Mesenchymal stem cell (in vitro differentiated cells and primary cell): ENCODE measurements at regions not wholly inside any gene's neighbourhood (a gene's known extent, or its start where the extent isn't known, plus 50 kb on each side); places are given as distances from the start of the nearest gene placed in this dataset.

Experiments used
- DNase-seq: peaks from one replicate; pipeline ENCODE4 v3.0.0-alpha.2; 2013
- H2AFZ ChIP-seq: one replicate; pipeline ENCODE4 v1.6.1; 2013; ENCODE audit warnings: low read depth, mild to moderate bottlenecking, control low read depth, inconsistent platforms, low read length, moderate library complexity
- H2AK5ac ChIP-seq: 2 replicates; pipeline ENCODE4 v1.6.1; 2013; ENCODE audit warnings: low read length, moderate library complexity, mild to moderate bottlenecking, inconsistent platforms; ENCODE audit not compliant: severe bottlenecking
- H2BK120ac ChIP-seq: one replicate; pipeline ENCODE4 v1.6.1; 2013; ENCODE audit warnings: low read depth, mild to moderate bottlenecking, inconsistent platforms, low read length, moderate library complexity
- H2BK12ac ChIP-seq, 2 experiments: one replicate each; pipeline ENCODE4 v1.6.1; 2013; ENCODE audit warnings: inconsistent platforms in 2 of 2, low read length in 2 of 2, mild to moderate bottlenecking in 2 of 2, moderate library complexity in 2 of 2, control low read depth in 1 of 2
- H2BK15ac ChIP-seq: one replicate; pipeline ENCODE4 v1.6.1; 2013; ENCODE audit warnings: mild to moderate bottlenecking, low read depth, inconsistent platforms; ENCODE audit not compliant: poor library complexity, severe bottlenecking
- H2BK5ac ChIP-seq: 2 replicates; pipeline ENCODE4 v1.6.1; 2013; ENCODE audit warnings: low read depth, mild to moderate bottlenecking, low read length, control low read depth, inconsistent platforms; ENCODE audit not compliant: poor library complexity, severe bottlenecking
- H3K14ac ChIP-seq, 2 experiments: one replicate each; pipeline ENCODE4 v1.6.1; 2013; ENCODE audit warnings: inconsistent platforms in 2 of 2, low read length in 2 of 2, control low read depth in 1 of 2, mild to moderate bottlenecking in 1 of 2, moderate library complexity in 1 of 2
- H3K18ac ChIP-seq, 2 experiments: one replicate each; pipeline ENCODE4 v1.6.1; 2013; ENCODE audit warnings: inconsistent platforms in 2 of 2, low read length in 2 of 2, control low read depth in 1 of 2, low read depth in 1 of 2, mild to moderate bottlenecking in 1 of 2
- H3K23ac ChIP-seq, 2 experiments: one replicate each; pipeline ENCODE4 v1.6.1; 2013; ENCODE audit warnings: inconsistent platforms in 2 of 2, low read length in 2 of 2, mild to moderate bottlenecking in 2 of 2, moderate library complexity in 2 of 2, control low read depth in 1 of 2
- H3K27ac ChIP-seq: 2 replicates; pipeline ENCODE4 v1.5.1; 2013; ENCODE audit warnings: mild to moderate bottlenecking, moderate library complexity, low read length, control low read depth, inconsistent platforms; ENCODE audit not compliant: poor library complexity, severe bottlenecking
- H3K27me3 ChIP-seq, 2 experiments: 2 replicates each; pipeline versions ENCODE4 v1.6.1 to v1.7.0; 2013; ENCODE audit warnings: low read length in 2 of 2, mild to moderate bottlenecking in 2 of 2, moderate library complexity in 2 of 2, control low read depth in 1 of 2, inconsistent platforms in 1 of 2; ENCODE audit not compliant: control insufficient read depth in 1 of 2, insufficient read depth in 1 of 2
- H3K36me3 ChIP-seq, 2 experiments: 2 replicates each; pipeline versions ENCODE4 v1.6.1 to v1.7.0; 2013; ENCODE audit warnings: low read length in 2 of 2, control low read depth in 1 of 2, inconsistent platforms in 1 of 2, low read depth in 1 of 2, mild to moderate bottlenecking in 1 of 2; ENCODE audit not compliant: insufficient read depth in 2 of 2, control insufficient read depth in 1 of 2
- H3K4ac ChIP-seq, 2 experiments: one replicate each; pipeline ENCODE4 v1.6.1; 2013; ENCODE audit warnings: inconsistent platforms in 2 of 2, low read length in 2 of 2, mild to moderate bottlenecking in 2 of 2, moderate library complexity in 2 of 2, control low read depth in 1 of 2, low read depth in 1 of 2
- H3K4me1 ChIP-seq: 2 replicates; pipeline ENCODE4 v1.6.1; 2013; ENCODE audit warnings: low read depth, low read length, control low read depth; ENCODE audit not compliant: control insufficient read depth, insufficient read depth
- H3K4me2 ChIP-seq: 2 replicates; pipeline ENCODE4 v1.6.1; 2013; ENCODE audit warnings: low read length, mild to moderate bottlenecking, inconsistent platforms; ENCODE audit not compliant: poor library complexity, severe bottlenecking
- H3K4me3 ChIP-seq, 2 experiments: 2 replicates each; pipeline versions ENCODE4 v1.5.1 to v1.7.0; 2013; ENCODE audit warnings: low read length in 2 of 2, mild to moderate bottlenecking in 2 of 2, control low read depth in 1 of 2, low read depth in 1 of 2; ENCODE audit not compliant: insufficient read depth in 1 of 2
- H3K79me1 ChIP-seq: replicated peaks from 2 replicates; pipeline ENCODE4 v1.6.1; 2013; ENCODE audit warnings: mild to moderate bottlenecking, control low read depth, low read length, inconsistent platforms; ENCODE audit not compliant: poor library complexity, severe bottlenecking
- H3K9ac ChIP-seq: 2 replicates; pipeline ENCODE4 v1.7.0; 2013; ENCODE audit warnings: mild to moderate bottlenecking, low read length, moderate library complexity
- H3K9me3 ChIP-seq: 2 replicates; pipeline ENCODE4 v1.7.0; 2013; ENCODE audit warnings: mild to moderate bottlenecking, low read length; ENCODE audit not compliant: control insufficient read depth
- H4K8ac ChIP-seq: one replicate; pipeline ENCODE4 v1.6.1; 2013; ENCODE audit warnings: inconsistent platforms, mild to moderate bottlenecking, low read length, moderate library complexity
- H4K91ac ChIP-seq: one replicate; pipeline ENCODE4 v1.6.1; 2013; ENCODE audit warnings: mild to moderate bottlenecking, low read length, inconsistent platforms
- WGBS: methylation state at CpG from one replicate; pipeline ENCODE4 v1.1.7; 2013; ENCODE audit warnings: mixed read lengths; 5-methylcytosine and 5-hydroxymethylcytosine counted together

DNA sequence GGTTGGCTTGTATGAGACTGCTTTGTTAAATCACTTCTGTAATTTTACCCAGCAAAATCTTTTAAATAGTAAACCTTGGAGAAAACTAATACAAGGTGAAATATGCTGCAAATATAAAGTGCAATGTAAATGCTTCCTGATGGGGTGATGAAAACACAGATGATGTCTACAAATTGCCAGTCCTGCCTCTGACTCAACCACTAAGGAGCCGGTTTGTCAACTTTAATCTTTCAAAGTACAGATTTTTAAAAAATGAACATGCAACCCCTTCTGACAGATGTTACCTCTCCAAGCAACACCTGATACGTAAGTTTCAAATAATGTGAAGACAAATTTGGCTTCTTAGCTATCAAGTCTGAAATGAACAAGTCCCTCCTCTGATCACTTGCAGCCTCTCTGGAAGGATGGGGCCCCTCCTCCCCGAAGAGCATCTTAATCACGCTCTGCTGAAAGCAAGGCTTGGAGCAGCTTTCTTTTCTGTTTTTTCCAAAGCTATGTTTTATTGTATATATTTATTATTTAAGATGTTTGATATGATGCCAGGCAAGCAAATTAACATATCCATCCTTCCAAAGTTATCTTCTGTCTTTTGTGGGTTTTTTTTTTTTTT, 196.0 kb downstream of the MYLK4 start:
- 85% methylated on average over 2 of the region's 4 CpGs for WGBS
- no peak overlapping the region for H2BK5ac ChIP-seq
- H3K9me3 ChIP-seq: no peaks in the 10 kb centered on the region
- no peak overlapping the region for H2AFZ ChIP-seq
- no peak overlapping the region for H3K27ac ChIP-seq
- H4K91ac ChIP-seq: no peak overlapping the region
- H3K36me3 ChIP-seq: no peaks in the 10 kb centered on the region
- no peak overlapping the region for H2BK15ac ChIP-seq
- no peak overlapping the region for H2AK5ac ChIP-seq
- no peak overlapping the region for H4K8ac ChIP-seq
- DNase-seq: no peak
- H3K14ac ChIP-seq: no peak overlapping the region
- H3K27me3 ChIP-seq: peaks cover 0 to 8% of the 10 kb centered on the region in 2 experiments
- no peaks in the 10 kb centered on the region for H3K79me1 ChIP-seq
- peaks cover 18% of the 10 kb centered on the region for H3K4me1 ChIP-seq
- H3K4me3 ChIP-seq: no peak overlapping the region
- no peak overlapping the region for H3K18ac ChIP-seq
- H3K4me2 ChIP-seq: no peak overlapping the region
- H3K23ac ChIP-seq: no peak overlapping the region
- H2BK12ac ChIP-seq: no peak overlapping the region
- no peak overlapping the region for H3K4ac ChIP-seq
- no peak overlapping the region for H2BK120ac ChIP-seq
- H3K9ac ChIP-seq: no peak overlapping the region

GRCh38 chr6:2552526-2553154, 198.1 kb downstream of the MYLK4 start:
- no peak overlapping the region for H4K91ac ChIP-seq
- no peak overlapping the region for H4K8ac ChIP-seq
- no peak overlapping the region for H3K14ac ChIP-seq
- H3K36me3 ChIP-seq: no peaks in the 10 kb centered on the region
- 83% methylated on average over 8 of the region's 10 CpGs for WGBS
- no peak overlapping the region for H3K4me2 ChIP-seq
- H2BK5ac ChIP-seq: no peak overlapping the region
- H3K4me3 ChIP-seq: no peak overlapping the region
- H2BK15ac ChIP-seq: no peak overlapping the region
- H3K27ac ChIP-seq: no peak overlapping the region
- H3K79me1 ChIP-seq: no peaks in the 10 kb centered on the region
- no peak overlapping the region for H3K18ac ChIP-seq
- no peak overlapping the region for H3K4ac ChIP-seq
- H2BK12ac ChIP-seq: no peak overlapping the region
- DNase-seq: no peak
- no peak overlapping the region for H3K23ac ChIP-seq
- H2AK5ac ChIP-seq: no peak overlapping the region
- peaks cover 0 to 5% of the 10 kb centered on the region in 2 experiments for H3K27me3 ChIP-seq
- no peak overlapping the region for H2BK120ac ChIP-seq
- H3K9me3 ChIP-seq: peaks cover 13% of the 10 kb centered on the region
- no peak overlapping the region for H2AFZ ChIP-seq
- H3K9ac ChIP-seq: no peak overlapping the region
- peaks cover 2% of the 10 kb centered on the region for H3K4me1 ChIP-seq

DNA sequence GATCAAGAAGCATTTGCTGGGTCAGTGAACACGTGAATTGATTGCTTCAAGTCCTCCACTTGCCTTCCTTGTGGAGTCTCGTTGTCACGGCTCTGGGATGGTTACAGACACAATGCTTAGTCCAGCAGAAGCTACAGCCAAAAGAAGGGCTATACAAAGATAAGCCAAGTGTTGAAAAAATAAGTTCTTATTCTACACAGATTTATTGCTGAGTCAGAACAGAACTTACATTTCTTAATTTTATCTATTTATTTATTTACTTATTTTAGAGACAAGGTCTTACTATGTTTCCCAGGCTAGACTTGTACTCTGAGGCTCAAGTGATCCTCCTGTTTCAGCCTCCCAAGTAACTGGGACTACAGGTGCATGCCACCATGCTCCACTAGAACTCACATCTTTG, 199.0 kb downstream of the MYLK4 start:
- H3K23ac ChIP-seq: no peak overlapping the region
- H2BK15ac ChIP-seq: no peak overlapping the region
- no peak overlapping the region for H2AK5ac ChIP-seq
- 62% methylated on average over 3 of the region's 3 CpGs for WGBS
- no peak overlapping the region for H2BK120ac ChIP-seq
- no peak overlapping the region for H3K27ac ChIP-seq
- H3K4me3 ChIP-seq: no peak overlapping the region
- H4K8ac ChIP-seq: no peak overlapping the region
- H2AFZ ChIP-seq: no peak overlapping the region
- no peak overlapping the region for H3K14ac ChIP-seq
- no peak overlapping the region for H4K91ac ChIP-seq
- no peak overlapping the region for H2BK5ac ChIP-seq
- no peaks in the 10 kb centered on the region for H3K4me1 ChIP-seq
- peaks cover 14% of the 10 kb centered on the region for H3K9me3 ChIP-seq
- no peak overlapping the region for H2BK12ac ChIP-seq
- no peak overlapping the region for H3K4me2 ChIP-seq
- H3K27me3 ChIP-seq: no peaks in the 10 kb centered on the region
- H3K36me3 ChIP-seq: no peaks in the 10 kb centered on the region
- no peaks in the 10 kb centered on the region for H3K79me1 ChIP-seq
- H3K18ac ChIP-seq: no peak overlapping the region
- H3K4ac ChIP-seq: no peak overlapping the region
- no peak overlapping the region for H3K9ac ChIP-seq
- DNase-seq: no peak

DNA sequence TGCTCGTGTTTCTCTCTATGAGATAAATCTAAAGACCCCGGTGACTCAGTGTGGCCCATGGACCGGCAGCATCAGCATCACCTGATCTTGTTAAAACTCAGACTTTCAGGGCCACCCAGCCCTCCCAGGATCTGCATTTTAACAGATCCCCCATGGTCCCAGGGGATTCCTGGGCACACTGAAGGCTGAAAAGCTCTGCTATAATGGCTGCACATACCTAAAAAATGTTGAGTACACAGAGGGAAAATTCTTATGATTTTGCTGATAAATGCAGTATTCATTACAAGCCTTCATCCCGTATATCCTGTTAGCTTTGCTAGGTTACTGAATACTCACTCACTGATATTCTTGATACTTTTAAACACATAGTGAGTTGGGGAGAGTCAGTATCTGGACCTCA, 200.5 kb downstream of the MYLK4 start:
- WGBS: 78% methylated on average over 3 of the region's 4 CpGs
- Histone ChIP-seq H3K4me2 (no peak overlapping the region), H2AK5ac (no peak overlapping the region), H2BK15ac (no peak overlapping the region), H2AFZ (no peak overlapping the region), H2BK5ac (no peak overlapping the region), H3K27ac (no peak overlapping the region), H3K4me1 (no peaks in the 10 kb centered on the region), H3K4me3 (no peak overlapping the region), H3K27me3 (no peaks in the 10 kb centered on the region), H2BK12ac (no peak overlapping the region), H3K36me3 (no peaks in the 10 kb centered on the region), H4K91ac (no peak overlapping the region), H3K79me1 (no peaks in the 10 kb centered on the region), H3K14ac (no peak overlapping the region), H3K18ac (no peak overlapping the region), H3K9ac (no peak overlapping the region), H2BK120ac (no peak overlapping the region), H3K23ac (no peak overlapping the region), H3K4ac (no peak overlapping the region), H4K8ac (no peak overlapping the region), H3K9me3 (peaks cover 14% of the 10 kb centered on the region)
- no peak for DNase-seq
